Calu3 (cell line): ENCODE measurements at regions not wholly inside any gene's neighbourhood (a gene's known extent, or its start where the extent isn't known, plus 50 kb on each side); places are given as distances from the start of the nearest gene placed in this dataset.

ENCODE experiments used
- BruUV-seq: library from RNA; stranded (reverse); fragments of 400-500 nt; replicated peaks from 2 replicates; lab custom pipeline; 2021; lab: Mats Ljungman, UMichigan
- CTCF ChIA-PET: fragments of 300-600 bp; sonication (Branson Sonifier 250); formaldehyde crosslinking; loops from one replicate; lab custom pipeline; 2022; ENCODE audit warnings: antibody characterized with exemption; lab: Charles Lee
- DNase-seq: peaks from one replicate; pipeline ENCODE4 v3.0.0; 2022
- H3K27ac Mint-ChIP-seq: one replicate; pipeline ENCODE4 v1.8.0; 2022; ENCODE audit warnings: mixed read lengths; ENCODE audit not compliant: unreplicated experiment
- H3K27me3 Mint-ChIP-seq: one replicate; pipeline ENCODE4 v1.8.0; 2022; ENCODE audit warnings: mixed read lengths; ENCODE audit not compliant: unreplicated experiment
- H3K36me3 Mint-ChIP-seq: one replicate; pipeline ENCODE4 v1.8.0; 2022; ENCODE audit warnings: mild to moderate bottlenecking, moderate library complexity, mixed read lengths; ENCODE audit not compliant: insufficient read depth, unreplicated experiment
- H3K4me1 Mint-ChIP-seq: one replicate; pipeline ENCODE4 v1.8.0; 2022; ENCODE audit warnings: mild to moderate bottlenecking, low read depth, mixed read lengths; ENCODE audit not compliant: unreplicated experiment
- H3K4me3 Mint-ChIP-seq: one replicate; pipeline ENCODE4 v1.8.0; 2022; ENCODE audit warnings: mild to moderate bottlenecking, low read depth, moderate library complexity, mixed read lengths; ENCODE audit not compliant: unreplicated experiment
- H3K9me3 Mint-ChIP-seq: one replicate; pipeline ENCODE4 v1.8.0; 2022; ENCODE audit warnings: low read depth, mixed read lengths; ENCODE audit not compliant: unreplicated experiment
- intact Hi-C: fragments of 100-400 bp; cut with micrococcal nuclease; formaldehyde crosslinking; loops from one replicate; pipeline ENCODE4 v1.10.0; 2022; ENCODE audit not compliant: unreplicated experiment
- TF ChIP-seq, protein P1 (sequence below): fragments of 200-600 bp; IDR thresholded peaks from one replicate; pipeline ENCODE4 v1.8.0; 2022; ENCODE audit warnings: antibody characterized with exemption; ENCODE audit not compliant: unreplicated experiment

DNA sequence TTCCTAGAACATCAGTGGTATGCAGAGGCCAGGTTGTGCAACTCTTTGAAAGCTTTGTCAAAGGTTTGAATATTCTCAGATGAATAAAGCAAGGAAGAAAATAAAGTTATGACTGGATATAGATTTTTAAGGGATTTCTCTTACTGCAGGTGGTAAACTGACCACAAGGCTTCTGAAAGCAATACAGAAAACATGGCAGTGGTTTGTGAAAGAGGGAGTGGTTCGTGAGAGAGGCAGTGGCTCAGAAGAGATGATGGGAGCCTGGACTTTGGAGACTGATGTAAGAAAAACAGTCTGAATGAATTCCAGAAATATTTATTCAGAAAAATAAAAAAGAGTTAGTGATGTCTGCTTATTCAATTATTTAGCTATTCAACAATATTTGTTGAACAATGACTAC is 380.4 kb upstream of the CTNND2 start:
- no TSS peak for BruUV-seq
- H3K4me1 Mint-ChIP-seq, result no peaks in the 10 kb centered on the region
- no peak overlapping the region for H3K4me3 Mint-ChIP-seq
- no peak for DNase-seq
- TF ChIP-seq, protein P1, sequence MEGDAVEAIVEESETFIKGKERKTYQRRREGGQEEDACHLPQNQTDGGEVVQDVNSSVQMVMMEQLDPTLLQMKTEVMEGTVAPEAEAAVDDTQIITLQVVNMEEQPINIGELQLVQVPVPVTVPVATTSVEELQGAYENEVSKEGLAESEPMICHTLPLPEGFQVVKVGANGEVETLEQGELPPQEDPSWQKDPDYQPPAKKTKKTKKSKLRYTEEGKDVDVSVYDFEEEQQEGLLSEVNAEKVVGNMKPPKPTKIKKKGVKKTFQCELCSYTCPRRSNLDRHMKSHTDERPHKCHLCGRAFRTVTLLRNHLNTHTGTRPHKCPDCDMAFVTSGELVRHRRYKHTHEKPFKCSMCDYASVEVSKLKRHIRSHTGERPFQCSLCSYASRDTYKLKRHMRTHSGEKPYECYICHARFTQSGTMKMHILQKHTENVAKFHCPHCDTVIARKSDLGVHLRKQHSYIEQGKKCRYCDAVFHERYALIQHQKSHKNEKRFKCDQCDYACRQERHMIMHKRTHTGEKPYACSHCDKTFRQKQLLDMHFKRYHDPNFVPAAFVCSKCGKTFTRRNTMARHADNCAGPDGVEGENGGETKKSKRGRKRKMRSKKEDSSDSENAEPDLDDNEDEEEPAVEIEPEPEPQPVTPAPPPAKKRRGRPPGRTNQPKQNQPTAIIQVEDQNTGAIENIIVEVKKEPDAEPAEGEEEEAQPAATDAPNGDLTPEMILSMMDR, result no peak
- no peaks in the 10 kb centered on the region for H3K36me3 Mint-ChIP-seq
- CTCF ChIA-PET, result no interaction called here
- peaks cover 22% of the 10 kb centered on the region for H3K9me3 Mint-ChIP-seq
- no peaks in the 10 kb centered on the region for H3K27me3 Mint-ChIP-seq
- intact Hi-C loops, result no loop called here
- no peak overlapping the region for H3K27ac Mint-ChIP-seq

DNA sequence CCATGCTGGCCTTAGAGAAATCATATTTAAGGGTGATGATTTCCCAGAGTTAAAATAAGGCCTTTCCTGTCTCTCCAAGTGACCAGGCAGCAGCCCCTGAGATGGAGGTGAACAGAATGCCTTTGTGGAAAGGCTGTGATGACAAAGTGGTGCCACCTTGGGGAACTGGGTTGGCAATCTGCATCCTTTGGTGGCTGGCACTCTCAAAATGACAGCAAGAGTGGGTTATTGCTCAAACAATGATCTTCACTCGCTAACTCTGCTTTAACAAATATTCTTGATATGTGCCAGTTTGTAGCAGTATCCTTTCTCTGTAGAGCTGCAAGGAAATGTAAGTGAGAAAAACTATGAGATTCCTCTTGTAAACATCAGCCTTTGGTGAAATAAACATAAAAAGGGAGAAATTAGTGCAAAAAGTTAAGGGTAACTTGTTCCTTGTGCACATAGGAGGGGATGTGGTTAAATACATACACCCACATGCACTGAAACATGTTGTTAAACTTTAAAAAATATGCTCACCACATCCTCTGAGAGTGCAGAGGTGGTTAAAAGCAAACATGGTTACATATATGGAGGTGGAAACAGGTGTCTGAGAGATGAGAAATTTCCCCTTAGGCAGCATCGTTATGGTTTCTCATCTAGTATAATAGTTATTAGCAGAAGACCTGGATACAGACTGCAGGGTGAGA is 373.4 kb upstream of the CTNND2 start:
- TF ChIP-seq, protein P1, result no peak
- Mint-ChIP-seq H3K27ac (no peak overlapping the region), H3K9me3 (peaks cover 11% of the 10 kb centered on the region), H3K36me3 (no peaks in the 10 kb centered on the region), H3K4me1 (no peaks in the 10 kb centered on the region), H3K27me3 (no peaks in the 10 kb centered on the region), H3K4me3 (no peak overlapping the region)
- intact Hi-C loops, result no loop called here
- no peak for DNase-seq
- CTCF ChIA-PET, result no interaction called here
- BruUV-seq, result no TSS peak

DNA sequence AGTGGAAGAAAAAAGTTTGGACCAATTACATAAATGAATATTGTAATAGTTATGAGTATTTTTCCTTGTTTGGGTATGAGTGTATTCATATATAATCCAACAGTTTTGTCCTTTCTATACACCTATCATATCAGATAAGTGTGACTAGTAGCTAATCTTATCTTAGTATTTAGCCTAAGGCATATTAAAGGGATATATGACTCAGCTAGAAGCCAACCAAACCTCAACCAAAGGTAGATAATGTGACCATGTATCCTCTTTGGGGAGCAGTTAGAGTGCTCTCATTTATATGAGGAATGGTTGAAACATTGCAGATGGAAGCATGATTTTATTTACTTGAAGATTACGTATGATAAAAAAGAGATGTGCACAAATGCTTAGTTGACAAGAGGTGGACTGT is 370.0 kb upstream of the CTNND2 start:
- peaks cover 9% of the 10 kb centered on the region for H3K9me3 Mint-ChIP-seq
- no TSS peak for BruUV-seq
- no peaks in the 10 kb centered on the region for H3K36me3 Mint-ChIP-seq
- no peak overlapping the region for H3K4me3 Mint-ChIP-seq
- no peaks in the 10 kb centered on the region for H3K27me3 Mint-ChIP-seq
- H3K27ac Mint-ChIP-seq, result no peak overlapping the region
- no peak for DNase-seq
- CTCF ChIA-PET, result no interaction called here
- intact Hi-C loops, result no loop called here
- TF ChIP-seq, protein P1, result no peak
- no peaks in the 10 kb centered on the region for H3K4me1 Mint-ChIP-seq

DNA sequence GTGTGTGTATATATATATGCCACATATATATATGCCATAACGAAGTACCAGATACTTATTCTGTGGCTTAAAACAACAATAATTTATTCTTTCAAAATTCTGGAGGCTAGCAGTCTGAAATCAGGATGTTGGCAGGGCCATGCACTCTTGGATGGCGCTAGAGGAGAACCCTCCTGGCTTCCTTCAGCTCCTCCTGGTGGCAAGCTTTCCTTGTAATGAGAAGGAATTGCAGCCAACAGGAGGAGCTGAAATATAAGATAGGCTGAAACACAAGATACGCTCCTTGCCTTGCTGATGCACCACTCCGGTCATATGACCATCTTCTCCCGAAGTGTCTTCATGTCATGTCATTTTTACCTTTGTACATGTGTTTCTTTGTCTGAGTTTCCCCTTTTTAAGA is 368.1 kb upstream of the CTNND2 start:
- no TSS peak for BruUV-seq
- H3K27ac Mint-ChIP-seq, result no peak overlapping the region
- H3K27me3 Mint-ChIP-seq, result no peaks in the 10 kb centered on the region
- H3K9me3 Mint-ChIP-seq, result peaks cover 9% of the 10 kb centered on the region
- intact Hi-C loops, result no loop called here
- DNase-seq, result no peak
- no peaks in the 10 kb centered on the region for H3K36me3 Mint-ChIP-seq
- CTCF ChIA-PET, result no interaction called here
- no peak overlapping the region for H3K4me3 Mint-ChIP-seq
- no peaks in the 10 kb centered on the region for H3K4me1 Mint-ChIP-seq
- TF ChIP-seq, protein P1, result no peak
